GM21381 (cell line): ENCODE measurements at regions not wholly inside any gene's neighbourhood (a gene's known extent, or its start where the extent isn't known, plus 50 kb on each side); places are given as distances from the start of the nearest gene placed in this dataset.

Experiments
- ATAC-seq: cut with Tn5 transposase; IDR thresholded peaks from one replicate; pipeline ENCODE4 v1.9.1; 2021; ENCODE audit warnings: mild to moderate bottlenecking, moderate library complexity; ENCODE audit not compliant: unreplicated experiment

- no peak for ATAC-seq
These were observed 62.2 kb upstream of the WSCD2 start for GRCh38 chr12:108066583-108067577.

- ATAC-seq, result no peak
These were observed 59.4 kb upstream of the WSCD2 start for GRCh38 chr12:108069651-108070165.

- ATAC-seq, result no peak
These were observed 53.5 kb upstream of the WSCD2 start for GRCh38 chr12:108075561-108075960.

- ATAC-seq, result no peak
These were observed 52.5 kb upstream of the WSCD2 start for GRCh38 chr12:108076556-108076955.

- ATAC-seq, result no peak
These were observed 50.7 kb upstream of the WSCD2 start for GRCh38 chr12:108078428-108078827.
